HG03175 (cell line): ENCODE measurements at regions not wholly inside any gene's neighbourhood (a gene's known extent, or its start where the extent isn't known, plus 50 kb on each side); places are given as distances from the start of the nearest gene placed in this dataset.

ENCODE experiments used
- ATAC-seq: cut with Tn5 transposase; IDR thresholded peaks from one replicate; pipeline ENCODE4 v1.9.1; 2021; ENCODE audit warnings: mild to moderate bottlenecking, moderate library complexity; ENCODE audit not compliant: unreplicated experiment

DNA sequence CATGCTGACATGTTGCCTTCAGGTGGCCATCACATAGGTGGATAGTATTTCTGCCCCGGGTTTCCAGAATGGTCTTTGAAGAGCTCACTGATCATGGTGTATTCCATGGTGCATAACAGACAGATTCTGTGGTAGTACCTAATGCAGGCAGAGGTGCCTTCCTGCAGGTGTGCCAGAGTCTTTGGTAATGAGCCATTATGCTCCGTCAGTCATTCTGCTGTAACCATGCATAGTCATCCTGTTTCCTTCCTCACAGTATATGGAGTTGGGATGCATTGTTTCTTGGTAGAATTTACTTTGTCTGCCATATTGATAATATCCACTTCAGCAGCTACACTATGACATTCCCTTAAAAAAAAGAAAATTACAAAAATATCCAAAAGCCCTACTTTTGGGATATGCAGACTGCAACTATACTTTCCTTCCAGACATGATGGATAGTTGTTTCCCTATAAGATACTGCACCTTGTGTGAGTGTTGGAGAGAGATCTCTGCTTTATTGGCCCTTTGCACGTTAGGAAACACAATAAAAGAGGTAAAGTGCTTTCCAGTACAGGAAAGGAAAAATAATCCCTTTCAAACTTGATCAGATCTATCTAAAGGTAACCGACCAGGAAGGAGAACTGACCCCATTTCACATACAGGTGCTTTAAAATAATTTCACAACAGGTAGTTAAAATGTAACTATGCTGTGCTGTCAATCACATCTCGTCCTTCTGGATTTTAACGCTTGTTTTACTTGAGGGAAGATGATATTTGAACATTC, 537.5 kb upstream of the WWC1 start:
- ATAC-seq, result no peak

GRCh38 chr5:167754501-167755021, 536.9 kb upstream of the WWC1 start:
- ATAC-seq, result no peak

DNA sequence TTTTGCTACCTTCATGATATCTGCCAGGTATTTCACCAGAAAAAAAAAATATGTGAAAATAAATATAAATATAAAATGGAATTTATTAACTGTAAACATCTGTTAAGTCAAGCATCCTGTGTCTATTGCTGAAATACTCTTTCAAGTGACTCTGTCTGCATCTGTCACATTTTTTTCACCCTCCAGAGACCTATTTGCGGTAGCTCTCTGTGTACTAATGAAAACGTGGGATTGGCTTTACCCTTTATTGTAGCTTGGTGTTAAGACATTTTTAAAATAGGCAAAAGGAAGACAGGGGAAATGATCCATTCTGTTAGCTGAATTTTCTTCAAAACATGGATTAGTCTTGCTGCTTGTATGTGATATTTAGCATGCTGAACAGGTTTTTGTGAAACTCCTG, 536.0 kb upstream of the WWC1 start:
- no peak for ATAC-seq

DNA sequence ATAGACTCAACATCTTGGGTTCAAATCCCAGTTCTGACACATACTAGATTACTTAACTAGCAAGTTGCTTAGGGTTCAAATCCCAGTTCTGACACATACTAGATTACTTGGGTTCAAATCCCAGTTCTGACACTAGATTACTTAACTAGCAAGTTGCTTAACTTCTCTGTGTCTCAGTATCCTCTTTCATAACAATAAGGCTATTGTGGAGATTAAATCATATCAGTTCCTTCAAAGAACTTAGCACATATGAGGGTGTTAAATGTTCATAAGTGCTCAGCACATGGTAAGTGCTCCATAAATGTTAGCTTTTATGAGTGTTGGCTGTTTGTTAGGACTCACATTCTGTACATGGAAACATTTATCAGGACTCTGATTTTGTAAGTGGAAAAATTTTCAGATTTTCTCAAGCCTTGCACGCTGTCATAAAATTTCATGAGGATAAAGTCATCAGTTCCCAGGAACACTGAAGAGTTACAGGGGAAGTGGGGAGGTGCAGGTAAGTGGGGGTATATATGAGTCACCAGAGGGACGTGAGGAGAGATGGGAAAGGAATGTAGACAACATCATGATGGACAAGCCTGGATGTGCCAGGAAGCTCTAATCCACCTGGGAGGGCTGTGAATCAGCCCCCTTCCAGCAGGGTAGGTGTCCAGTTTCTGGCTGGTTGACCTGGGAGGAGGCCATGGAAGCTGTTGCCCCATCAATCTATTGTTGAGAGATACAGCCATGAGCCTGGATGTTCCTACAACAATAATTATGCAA, 532.2 kb upstream of the WWC1 start:
- ATAC-seq, result no peak

DNA sequence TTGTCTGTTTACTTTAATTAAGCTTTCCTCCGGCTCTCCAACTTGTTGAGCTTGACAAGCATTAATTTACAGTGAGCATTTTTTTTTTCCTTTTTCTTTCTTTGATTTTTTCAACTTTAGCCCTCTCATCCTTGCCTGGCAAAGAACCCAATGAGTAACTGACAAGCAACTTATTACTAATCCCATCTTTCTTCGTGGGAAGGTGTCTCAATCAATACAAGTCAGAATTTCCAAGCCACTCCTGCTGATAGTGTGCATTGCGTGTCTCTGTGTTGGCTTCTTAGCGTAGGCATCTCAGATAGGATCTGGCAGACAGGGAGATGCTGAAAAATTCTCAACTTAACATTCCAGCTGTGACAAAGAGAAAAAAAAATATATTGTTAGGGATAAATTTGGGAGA, 527.7 kb upstream of the WWC1 start:
- no peak for ATAC-seq

- no peak for ATAC-seq
These were observed 526.7 kb upstream of the WWC1 start for GRCh38 chr5:167764641-167765289.

DNA sequence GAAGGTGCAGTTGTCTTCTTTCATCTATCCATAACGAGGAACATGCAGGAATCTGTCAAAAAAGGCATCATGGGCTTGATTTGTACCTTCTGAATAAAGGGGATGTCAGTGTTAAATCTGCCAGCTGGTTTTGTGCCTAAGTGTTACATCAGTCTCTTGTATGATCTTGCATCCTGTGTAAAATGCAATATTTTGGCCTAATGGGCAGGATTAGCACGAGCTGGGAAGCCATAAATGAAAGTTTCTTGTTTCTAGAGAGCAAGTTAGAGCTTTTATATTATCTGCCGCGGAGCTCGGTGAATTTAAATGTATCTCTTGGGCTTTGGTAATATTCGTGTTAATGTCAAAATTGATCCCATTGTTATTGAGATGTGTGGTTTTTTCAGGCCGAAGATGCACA, 526.1 kb upstream of the WWC1 start:
- no peak for ATAC-seq

DNA sequence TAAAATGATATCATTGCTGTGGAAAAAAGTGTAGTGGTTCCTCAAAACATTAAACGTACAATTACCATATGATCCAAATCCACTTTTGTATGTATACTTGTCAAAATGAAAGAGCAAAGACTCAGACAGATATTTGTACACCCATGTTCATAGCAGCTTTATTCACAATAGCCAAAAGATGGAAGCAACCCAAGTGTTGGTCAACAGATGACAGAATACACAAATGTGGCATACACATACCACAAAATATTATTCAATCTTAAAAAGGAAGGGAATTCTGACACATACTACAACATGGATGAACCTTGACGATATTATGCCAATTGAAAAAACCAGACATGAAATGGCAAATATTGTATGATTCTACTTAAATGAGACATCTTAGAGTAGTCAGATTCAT, 524.5 kb upstream of the WWC1 start:
- ATAC-seq, result no peak

DNA sequence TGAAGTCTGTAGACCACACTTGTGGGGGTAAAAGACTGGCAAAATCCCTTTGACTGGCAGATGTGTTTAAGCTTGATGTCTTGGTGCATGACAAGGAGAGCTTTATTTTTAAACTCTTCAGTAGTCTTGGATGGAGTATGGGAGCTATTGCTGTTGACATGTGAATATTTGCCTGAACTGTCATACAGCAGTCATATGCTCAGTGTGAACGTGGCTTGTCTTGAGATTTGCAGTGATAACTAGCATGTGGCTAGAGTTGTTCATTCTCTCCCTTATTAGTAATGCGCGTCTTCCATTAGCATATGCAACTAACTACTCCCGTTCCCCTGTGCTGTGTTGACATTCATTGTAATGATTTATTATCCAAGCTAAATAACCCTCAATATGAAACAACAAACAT, 523.6 kb upstream of the WWC1 start:
- no peak for ATAC-seq

GRCh38 chr5:167769846-167770413, 521.5 kb upstream of the WWC1 start:
- no peak for ATAC-seq

- ATAC-seq, result no peak
These were observed 521.0 kb upstream of the WWC1 start for GRCh38 chr5:167770461-167770860.

DNA sequence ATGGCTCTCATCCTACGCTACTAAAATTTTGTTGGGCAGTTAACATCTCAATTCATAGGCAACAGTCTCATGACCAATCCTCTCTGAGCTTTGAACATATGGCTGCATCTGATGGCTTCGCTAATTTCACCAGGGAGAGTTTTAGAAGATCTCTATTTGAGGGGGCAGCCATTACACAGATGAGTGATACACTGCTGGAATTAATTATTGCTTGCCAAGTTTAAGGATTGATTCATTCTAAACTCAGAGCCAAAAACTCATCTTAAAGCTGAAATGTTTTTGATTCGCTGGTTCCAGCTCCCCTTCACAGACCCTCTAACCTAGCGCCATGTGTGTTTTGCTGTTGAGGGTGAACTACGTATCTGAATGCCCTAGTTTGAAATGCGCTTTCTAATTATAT, 519.9 kb upstream of the WWC1 start:
- ATAC-seq, result no peak

DNA sequence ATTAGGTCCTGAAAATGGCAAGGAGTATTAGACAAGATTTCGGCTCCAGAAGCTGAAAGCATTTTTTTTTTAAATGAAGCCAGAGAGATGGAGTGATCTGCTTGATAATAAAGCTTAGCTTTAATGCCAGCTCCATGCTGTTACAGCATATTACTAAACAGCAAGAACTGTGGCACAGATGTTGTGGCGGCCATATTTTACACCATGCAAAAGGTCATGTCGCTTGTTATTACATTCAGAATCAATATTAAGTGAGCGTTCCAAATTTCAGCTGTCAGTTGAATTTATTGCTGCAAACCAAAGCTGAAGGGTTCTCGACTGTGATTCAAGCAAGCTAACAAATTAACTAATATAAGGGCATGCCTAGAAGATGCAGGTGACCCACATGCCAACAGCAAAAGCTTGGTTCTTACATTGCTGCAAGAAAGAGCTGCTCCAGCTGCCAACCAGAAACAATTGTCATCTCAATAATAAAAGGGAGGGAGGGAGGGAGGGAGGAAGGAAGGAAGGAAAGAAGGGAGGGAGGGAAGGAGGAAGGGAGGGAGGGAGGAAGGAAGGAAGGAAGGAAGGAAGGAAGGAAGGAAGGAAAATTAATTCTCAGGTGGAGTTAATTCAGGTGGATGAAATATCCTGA, 517.7 kb upstream of the WWC1 start:
- ATAC-seq, result no peak

DNA sequence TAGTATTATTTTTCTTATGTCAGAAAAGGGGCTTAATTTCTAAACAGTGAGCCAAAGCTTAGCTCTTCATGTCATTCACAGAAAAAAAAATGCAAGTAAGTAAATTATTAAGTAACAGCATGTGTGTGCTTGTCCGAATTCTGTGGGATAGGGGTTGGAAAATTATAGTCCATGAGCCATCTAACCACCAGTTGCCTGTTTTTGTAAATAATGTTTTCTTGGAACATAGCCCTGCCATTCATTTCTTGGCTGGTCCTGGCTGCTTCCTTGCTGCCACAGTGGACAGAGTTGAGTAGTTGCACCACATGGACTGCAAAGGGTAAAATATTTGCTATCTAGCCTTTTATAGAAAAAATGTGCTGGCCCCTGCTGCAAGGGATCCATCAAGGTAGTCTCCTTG, 513.7 kb upstream of the WWC1 start:
- no peak for ATAC-seq

DNA sequence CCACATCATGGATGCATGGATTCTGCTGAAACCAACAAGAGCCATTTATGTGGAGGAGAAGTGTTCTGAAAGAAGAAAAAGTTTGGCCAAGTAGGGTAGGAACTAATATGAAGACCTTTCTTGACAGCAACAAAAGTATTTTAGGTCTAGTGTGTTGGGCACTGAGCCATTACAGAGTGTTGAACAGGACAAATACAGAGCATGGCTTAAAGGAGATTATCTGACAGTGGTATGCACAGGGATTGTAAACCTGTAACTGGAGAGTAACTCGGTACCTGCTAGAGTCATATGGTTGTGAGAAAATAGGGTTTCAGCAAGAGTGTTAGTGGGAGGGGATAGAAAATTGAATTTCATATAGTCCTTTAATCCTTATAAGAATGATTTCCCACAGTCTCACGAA, 513.2 kb upstream of the WWC1 start:
- no peak for ATAC-seq

DNA sequence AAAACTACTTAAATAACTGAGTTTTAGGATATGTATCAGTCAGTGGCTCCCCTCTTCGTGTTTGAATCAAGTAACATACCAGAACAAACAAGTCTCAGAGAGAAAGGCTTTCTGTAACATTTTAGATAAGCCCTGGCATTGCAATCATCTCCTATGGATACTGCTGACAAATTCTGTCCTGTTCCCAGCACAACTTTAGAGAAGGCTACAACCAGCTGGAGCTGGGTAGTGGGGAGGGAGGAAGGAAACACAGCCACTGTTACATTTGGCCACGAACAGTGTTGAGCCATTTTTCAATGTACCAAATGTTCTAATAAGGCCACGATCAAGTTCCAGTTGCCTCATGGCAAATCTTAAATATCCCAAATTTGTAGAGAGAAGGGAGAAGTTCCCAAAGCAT, 511.8 kb upstream of the WWC1 start:
- ATAC-seq, result no peak

DNA sequence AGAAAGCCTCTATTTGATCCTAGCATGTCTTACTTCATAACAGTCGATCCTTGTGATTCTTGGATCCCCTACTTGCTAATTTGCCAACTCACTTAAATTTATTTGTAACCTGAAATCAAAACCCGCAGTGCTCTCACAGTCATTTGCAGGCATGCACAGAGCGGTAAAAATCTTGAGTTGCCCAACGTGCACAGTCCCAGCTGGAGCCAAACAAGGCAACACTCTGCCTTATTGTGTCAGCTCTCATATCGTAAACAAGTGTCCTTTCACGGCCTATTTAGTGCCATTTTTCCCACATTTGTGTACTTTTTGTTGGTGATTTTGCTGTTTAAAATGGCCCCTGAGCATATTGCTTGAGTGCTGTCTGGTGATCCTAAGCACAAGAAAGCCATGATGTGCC, 511.3 kb upstream of the WWC1 start:
- no peak for ATAC-seq

GRCh38 chr5:167783145-167783817, 508.2 kb upstream of the WWC1 start:
- no peak for ATAC-seq

DNA sequence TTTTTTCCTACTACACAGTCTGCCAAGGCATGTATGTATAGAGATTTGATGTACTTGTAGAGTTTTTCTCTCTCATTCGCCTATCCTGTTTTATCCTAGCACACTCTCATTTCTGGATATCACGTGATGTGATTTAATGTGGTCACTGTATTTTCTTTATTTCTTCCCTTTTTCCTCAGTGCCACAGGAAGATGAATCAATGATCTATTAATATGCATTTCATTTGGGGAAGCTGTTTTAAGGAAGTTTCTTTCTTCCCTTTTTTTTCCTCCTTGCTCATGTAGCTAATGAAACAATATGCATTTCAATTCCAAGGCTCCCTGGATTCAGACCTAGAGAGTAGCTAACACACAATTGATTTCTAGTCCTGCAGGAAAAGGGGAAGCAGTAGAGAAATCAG, 506.3 kb upstream of the WWC1 start:
- no peak for ATAC-seq

GRCh38 chr5:167785901-167786300, 505.5 kb upstream of the WWC1 start:
- ATAC-seq, result no peak
